ENCODE measurements at regions not wholly inside any gene's neighbourhood (a gene's known extent, or its start where the extent isn't known, plus 50 kb on each side); places are given as distances from the start of the nearest gene placed in this dataset.

- DNase-seq (ENCODE audit: low spot score) = no peak
These were observed 124.3 kb upstream of the SOX4 start for GRCh38 chr6:21469213-21469612.

GRCh38 chr6:21476112-21476511, 117.4 kb upstream of the SOX4 start:
- no peak for DNase-seq (ENCODE audit: low spot score)

DNA sequence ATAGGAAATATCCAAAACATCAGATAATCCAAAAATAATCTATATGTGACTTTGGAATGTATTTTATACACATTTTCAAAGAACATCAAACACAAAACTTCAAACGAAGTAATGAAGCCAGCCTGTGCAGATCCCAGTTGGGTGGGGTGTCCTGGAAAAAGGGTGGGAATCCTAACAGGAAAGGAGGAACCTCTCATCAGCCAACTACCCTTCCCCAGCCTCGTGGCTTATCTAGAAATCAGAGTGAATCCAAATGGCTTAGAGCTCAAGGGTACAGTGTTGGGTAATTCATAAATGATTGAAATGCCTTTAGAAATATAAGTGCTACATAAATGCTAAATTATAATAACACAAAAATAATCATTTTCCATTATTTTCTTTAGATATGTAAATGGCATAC, 115.1 kb upstream of the SOX4 start:
- DNase-seq (ENCODE audit: low spot score) = no peak

- DNase-seq (ENCODE audit: low spot score) = no peak
These were observed 114.5 kb upstream of the SOX4 start for GRCh38 chr6:21478883-21479539.

- no peak for DNase-seq (ENCODE audit: low spot score)
These were observed 107.4 kb upstream of the SOX4 start for GRCh38 chr6:21486115-21486514.

DNA sequence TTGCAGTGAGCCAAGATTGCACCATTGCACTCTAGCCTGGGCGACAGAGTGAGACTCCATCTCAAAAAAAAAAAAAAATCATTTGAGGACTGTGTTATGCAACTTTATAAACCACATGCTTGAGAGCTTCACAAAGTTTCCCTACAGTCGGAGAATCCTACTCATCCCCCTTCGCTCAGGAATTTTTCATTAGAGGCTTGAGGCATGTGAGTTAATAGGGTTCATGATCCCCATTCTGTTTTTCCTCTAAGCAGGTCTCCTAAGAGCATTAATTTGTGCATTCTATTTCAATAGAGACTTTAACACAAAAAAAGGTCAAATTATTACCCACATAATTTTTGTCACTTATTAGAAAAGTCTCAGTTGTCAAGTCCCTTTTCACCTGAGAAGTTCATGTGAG, 103.7 kb upstream of the SOX4 start:
- no peak for DNase-seq (ENCODE audit: low spot score)

DNA sequence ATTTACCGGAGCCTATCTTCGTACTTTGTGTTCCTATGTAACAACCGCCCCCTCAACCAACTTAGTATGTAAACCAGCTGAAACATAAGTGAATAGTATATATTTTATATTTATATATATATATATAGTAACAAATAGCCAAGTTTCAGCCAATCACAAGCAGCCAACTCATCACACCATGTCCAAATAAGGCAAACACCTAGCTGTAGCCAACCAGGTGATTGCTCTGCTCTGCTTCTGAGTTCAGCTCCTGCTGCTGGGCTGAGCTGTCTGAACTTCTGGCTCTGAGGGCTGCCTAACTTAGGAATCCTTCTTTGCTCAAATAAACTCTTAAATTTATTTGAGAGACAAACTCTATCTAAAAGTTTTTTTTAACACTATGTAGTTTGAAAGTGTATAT, 101.6 kb upstream of the SOX4 start:
- no peak for DNase-seq (ENCODE audit: low spot score)

DNA sequence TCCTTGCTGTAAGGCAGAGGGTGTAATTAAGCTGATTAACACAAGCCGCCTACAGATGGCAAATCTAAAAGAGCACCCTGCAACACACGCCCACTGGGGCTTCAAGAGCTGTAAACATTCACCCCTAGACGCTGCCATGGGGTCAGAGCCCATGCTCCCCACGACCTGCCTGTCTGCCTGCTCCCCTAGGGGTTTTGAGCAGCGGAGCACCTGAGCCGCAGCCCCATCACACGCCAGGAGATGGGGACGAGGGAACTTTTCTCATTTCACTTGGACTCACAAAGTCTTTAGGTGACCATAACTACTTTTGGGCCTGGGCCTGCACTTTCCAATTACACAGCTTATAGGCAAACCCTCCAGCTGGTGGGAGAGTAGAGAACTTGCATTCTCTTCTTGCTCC, 99.0 kb upstream of the SOX4 start:
- no peak for DNase-seq (ENCODE audit: low spot score)

DNA sequence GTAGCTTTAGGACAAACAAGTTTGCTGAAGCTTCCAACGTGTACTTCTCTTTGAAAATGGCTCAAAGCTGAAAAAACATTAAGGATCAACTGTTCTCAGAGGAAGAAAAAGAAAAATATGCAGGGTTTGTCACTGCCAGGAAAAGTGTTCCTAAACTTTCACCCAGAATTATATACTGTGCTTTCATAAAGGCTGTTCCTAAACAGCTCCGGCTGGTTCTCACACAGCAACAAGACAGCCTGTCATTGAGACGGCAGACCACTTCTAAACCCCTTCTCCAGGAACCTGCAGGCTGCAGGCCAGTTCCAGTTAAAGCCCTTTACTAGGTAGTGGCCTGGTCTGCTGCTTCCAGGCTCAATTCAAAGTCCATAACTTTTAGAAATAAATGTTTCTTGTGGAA, 97.4 kb upstream of the SOX4 start:
- no peak for DNase-seq (ENCODE audit: low spot score)

DNA sequence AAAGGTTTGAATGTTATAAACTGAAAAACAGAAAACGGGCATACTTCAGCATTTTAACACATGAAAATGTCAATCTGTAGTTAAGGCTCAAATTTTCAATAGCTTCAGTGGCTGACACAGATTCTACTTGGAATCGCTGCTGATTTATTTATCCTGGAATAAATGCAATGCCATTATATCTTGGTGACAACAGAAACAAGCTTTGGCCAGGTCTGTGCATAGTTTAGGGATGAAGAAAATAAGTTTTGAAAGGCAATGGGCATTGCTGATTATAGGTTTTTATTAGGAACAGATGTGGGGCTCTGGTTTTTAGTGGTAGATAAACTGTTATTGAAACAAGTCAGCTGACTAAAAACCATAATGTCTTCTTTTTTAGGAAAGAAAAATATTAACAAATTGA, 96.8 kb upstream of the SOX4 start:
- DNase-seq (ENCODE audit: low spot score) = no peak

DNA sequence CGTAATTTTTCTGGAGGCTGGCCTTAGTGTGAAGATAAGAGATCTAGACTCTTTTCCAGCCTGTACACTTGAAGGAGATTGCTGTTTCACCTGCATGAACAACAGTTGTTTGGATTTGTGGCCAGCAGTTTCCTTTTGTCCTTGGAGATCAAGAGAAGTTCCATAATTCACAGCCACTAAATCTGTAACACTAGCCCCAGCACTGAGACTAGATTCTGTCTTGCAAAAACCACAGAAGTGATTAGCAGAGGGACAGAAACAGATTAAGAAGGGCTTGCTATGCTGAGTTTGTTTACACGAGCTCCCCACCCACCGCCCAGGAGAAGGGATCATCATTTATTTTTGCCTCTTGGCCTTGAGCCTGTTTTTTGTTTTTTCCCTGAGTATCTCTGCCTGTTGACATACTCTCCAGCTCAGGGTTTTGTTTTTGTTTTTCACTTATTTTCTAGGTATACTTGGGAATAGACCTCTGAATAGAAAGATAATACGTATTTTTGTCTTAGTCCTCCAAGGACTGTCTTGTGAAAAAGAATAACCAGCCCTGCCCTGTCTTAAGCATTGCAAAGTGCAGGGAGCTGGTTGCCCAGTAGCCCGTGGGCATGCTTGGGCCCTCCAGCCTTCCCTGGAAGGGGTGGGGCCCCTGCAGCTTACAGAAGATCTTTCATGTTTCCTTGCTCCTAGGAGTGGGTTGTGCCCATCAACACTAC, 93.1 kb upstream of the SOX4 start:
- DNase-seq (ENCODE audit: low spot score) = no peak

- no peak for DNase-seq (ENCODE audit: low spot score)
These were observed 92.6 kb upstream of the SOX4 start for GRCh38 chr6:21501021-21501354.

GRCh38 chr6:21501815-21502214, 91.7 kb upstream of the SOX4 start:
- DNase-seq (ENCODE audit: low spot score) = no peak

DNA sequence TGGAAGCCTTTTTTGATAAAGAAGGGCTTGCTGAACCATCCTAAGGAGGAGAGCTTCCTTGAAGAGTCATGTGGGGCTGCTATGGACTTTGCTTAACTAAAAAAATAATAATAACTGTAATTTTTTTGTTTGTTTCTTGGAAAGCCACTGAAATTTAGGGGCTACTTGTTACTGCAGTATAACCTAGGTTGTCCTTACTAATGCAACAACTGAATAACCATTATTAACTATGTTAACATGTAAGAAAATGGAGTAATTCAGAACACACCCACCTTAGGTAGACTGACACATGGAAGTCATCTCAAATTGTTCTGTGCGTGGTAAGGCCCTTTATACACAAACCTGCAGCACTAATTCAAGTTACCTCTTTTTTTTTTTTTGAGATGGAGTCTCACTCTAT, 90.9 kb upstream of the SOX4 start:
- no peak for DNase-seq (ENCODE audit: low spot score)

DNA sequence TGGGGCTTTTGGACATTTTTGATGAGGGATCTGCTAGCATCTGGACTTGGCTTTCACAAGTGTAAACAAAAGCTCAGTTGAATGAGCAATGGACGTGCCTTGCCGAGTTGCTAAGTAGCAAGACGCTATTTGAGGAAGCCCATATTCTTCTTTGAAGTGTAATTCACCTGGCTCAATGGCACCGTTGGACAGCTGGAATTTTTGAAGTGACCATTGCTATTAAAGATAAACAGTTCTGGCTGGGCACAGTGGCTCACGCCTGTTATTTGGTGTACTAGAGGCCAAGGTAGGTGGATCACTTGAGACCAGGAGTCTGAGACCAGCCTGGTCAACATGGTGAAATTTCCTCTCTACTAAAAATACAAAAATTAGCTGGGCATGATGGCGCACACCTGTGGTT, 88.8 kb upstream of the SOX4 start:
- no peak for DNase-seq (ENCODE audit: low spot score)

DNA sequence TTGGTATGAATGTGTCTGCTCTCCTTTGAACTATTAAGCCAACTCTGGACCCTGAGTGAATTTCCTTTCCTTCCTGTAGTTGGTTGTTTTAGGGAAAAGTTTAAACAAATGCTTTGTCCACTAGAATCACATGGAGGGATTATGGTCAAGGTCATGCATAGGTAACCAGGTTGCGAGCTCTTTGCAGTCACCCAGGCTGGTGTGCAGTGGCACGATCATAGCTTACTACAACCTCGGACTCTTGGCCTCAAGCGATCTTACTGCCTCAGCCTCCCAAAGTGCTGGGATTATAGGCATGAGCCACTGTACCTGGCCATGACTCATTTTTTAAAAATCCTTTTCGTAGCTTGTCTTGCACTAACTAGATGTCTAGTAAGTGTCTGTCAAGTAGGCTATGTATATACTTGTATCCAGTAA, 88.0 kb upstream of the SOX4 start:
- no peak for DNase-seq (ENCODE audit: low spot score)

DNA sequence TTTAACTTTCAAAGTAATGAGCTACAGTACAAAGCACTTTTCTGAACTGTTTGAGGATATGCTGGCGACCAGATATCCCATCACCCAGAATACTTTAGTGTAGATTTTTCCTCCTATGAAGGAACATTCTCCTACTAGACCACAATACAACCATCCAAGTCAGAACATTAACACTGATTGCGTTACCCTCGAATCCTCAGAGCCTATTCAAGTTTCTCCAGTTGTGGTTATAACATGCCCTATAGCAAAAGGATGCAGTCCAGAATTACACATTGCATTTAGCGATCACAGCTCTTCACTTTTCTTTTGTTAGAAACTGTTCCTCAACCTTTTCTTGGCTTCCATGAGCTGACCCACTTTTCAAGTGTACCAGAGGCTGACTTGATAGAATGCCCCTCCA, 87.4 kb upstream of the SOX4 start:
- no peak for DNase-seq (ENCODE audit: low spot score)

- no peak for DNase-seq (ENCODE audit: low spot score)
These were observed 85.7 kb upstream of the SOX4 start for GRCh38 chr6:21507811-21508210.

DNA sequence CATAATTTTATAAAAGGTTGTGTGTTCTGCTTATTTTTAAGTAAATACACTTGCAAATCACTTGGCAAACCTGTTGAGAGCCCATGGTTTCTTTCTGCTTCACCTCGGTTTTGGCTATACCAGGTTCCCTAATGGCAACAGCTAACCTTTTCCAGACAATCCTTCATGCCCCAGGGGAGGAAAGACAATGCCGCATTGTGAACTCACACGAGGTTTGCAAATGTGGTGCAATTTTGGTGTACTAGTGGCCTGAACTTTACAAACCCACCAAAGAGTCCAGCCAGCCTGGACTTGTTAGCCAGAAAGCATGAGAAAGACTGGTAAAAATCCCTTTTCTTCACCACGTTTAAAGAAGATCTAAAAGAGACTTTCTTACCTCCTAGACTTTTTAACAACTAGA, 84.8 kb upstream of the SOX4 start:
- DNase-seq (ENCODE audit: low spot score) = no peak

- no peak for DNase-seq (ENCODE audit: low spot score)
These were observed 81.5 kb upstream of the SOX4 start for GRCh38 chr6:21511891-21512550.

GRCh38 chr6:21514288-21514687, 79.3 kb upstream of the SOX4 start:
- DNase-seq (ENCODE audit: low spot score) = no peak

- no peak for DNase-seq (ENCODE audit: low spot score)
These were observed 75.2 kb upstream of the SOX4 start for GRCh38 chr6:21518317-21518716.

GRCh38 chr6:21519642-21520041, 73.9 kb upstream of the SOX4 start:
- no peak for DNase-seq (ENCODE audit: low spot score)

DNA sequence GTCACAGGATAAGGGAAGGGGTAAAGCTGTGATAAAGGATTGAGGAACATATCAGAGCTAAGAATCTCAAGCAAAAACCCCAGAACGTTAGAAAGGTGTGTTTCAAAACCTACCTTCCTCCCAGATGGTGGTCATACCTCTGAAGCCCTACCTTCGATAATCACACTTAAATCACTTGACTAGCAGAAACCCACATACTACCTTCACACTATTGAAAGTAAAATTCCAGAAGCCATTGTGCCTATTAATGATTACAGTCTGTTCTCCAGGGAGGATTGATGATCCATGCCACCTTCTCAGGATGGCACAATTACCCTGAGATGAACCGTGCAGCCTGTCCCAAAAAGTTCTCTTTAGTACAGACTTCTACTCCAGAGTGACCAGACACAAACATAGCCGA, 72.3 kb upstream of the SOX4 start:
- DNase-seq (ENCODE audit: low spot score) = no peak

Data from ecto neural progenitor cell (in vitro differentiated cells).